HCT116 (cell line): ENCODE measurements at regions not wholly inside any gene's neighbourhood (a gene's known extent, or its start where the extent isn't known, plus 50 kb on each side); places are given as distances from the start of the nearest gene placed in this dataset.

ENCODE experiments used
- ATAC-seq: fragments of 200-7000 bp; cut with Tn5 transposase; 2 replicates; pipeline ENCODE4 v1.9.1; 2020; ENCODE audit warnings: mild to moderate bottlenecking, moderate library complexity
- BruUV-seq: library from RNA; stranded (reverse); fragments of 400-500 nt; replicated peaks from 2 replicates; lab custom pipeline; 2021; lab: Mats Ljungman, UMichigan
- CTCF ChIA-PET: fragments of 300-600 bp; sonication (Branson Sonifier 250); formaldehyde crosslinking; loops from one replicate; lab custom pipeline; 2021; ENCODE audit warnings: antibody characterized with exemption; lab: Charles Lee
- POLR2A ChIA-PET: fragments of 300-600, 350-600 bp; sonication (Branson Sonifier 250); formaldehyde crosslinking; loops from one replicate; lab custom pipeline; 2021; ENCODE audit warnings: antibody characterized with exemption; lab: Charles Lee
- RAD21 ChIA-PET, 2 experiments: fragments of 300-600 bp; sonication (Branson Sonifier 250); formaldehyde crosslinking; loops; one replicate each; lab custom pipeline; 2023; ENCODE audit warnings: low total read pairs in 2 of 2; ENCODE audit not compliant: uncharacterized antibody in 2 of 2, unreplicated experiment in 2 of 2, low non-redundant PET in 1 of 2; lab: Charles Lee
- DNase-seq: peaks from one replicate; pipeline ENCODE4 v3.0.0-alpha.2; 2010; ENCODE audit warnings: low read depth, low spot score
- H2AFZ ChIP-seq: fragments of 200-600 bp; shearing (Covaris generic), sonication (generic); 2 replicates; pipeline ENCODE4 v1.6.1; 2017; ENCODE audit warnings: low read depth, mixed run types, mixed read lengths, antibody characterized with exemption, low read length; ENCODE audit not compliant: poor library complexity, severe bottlenecking
- H3K27ac ChIP-seq: 2 replicates; pipeline ENCODE4 v1.5.1; 2012; ENCODE audit warnings: low read depth, low read length
- H3K27me3 ChIP-seq: fragments of 200-600 bp; sonication (generic); 2 replicates; pipeline ENCODE4 v1.6.1; 2016; ENCODE audit warnings: mixed run types, low read length, mixed read lengths; ENCODE audit not compliant: insufficient read depth
- H3K36me3 ChIP-seq, 2 experiments: fragments of 200-500 bp in 1 of 2; fragments of 200-600 bp in 1 of 2; sonication (Bioruptor generic) in 1 of 2; sonication (generic) in 1 of 2; 2 replicates each; pipeline versions ENCODE4 v1.5.1 to v1.6.1; 2014 to 2016; ENCODE audit warnings: low read length in 2 of 2, inconsistent platforms in 1 of 2, mixed read lengths in 1 of 2, mixed run types in 1 of 2; ENCODE audit not compliant: insufficient read depth in 2 of 2, control insufficient read depth in 1 of 2
- H3K4me1 ChIP-seq, 2 experiments: fragments of 200-600 bp in 1 of 2; sonication (generic) in 1 of 2; 2 replicates each; pipeline versions ENCODE4 v1.5.1 to v1.6.1; 2012 to 2017; ENCODE audit warnings: low read length in 2 of 2, inconsistent platforms in 1 of 2, mild to moderate bottlenecking in 1 of 2, mixed read lengths in 1 of 2, mixed run types in 1 of 2, moderate library complexity in 1 of 2; ENCODE audit not compliant: insufficient read depth in 2 of 2, control insufficient read depth in 1 of 2
- H3K4me2 ChIP-seq: fragments of 200-600 bp; sonication (generic); 2 replicates; pipeline ENCODE4 v1.6.1; 2017; ENCODE audit warnings: mixed run types, low read length, mixed read lengths
- H3K4me3 ChIP-seq, 2 experiments: fragments of 200-600 bp in 1 of 2; sonication (generic) in 1 of 2; replicated peaks in 1 of 2; 2 replicates each; pipeline ENCODE4 v1.5.1; 2011 to 2016; ENCODE audit warnings: low read length in 2 of 2, control low read depth in 1 of 2, low read depth in 1 of 2, mild to moderate bottlenecking in 1 of 2, mixed read lengths in 1 of 2, mixed run types in 1 of 2
- H3K79me2 ChIP-seq: fragments of 200-600 bp; sonication (generic); 2 replicates; pipeline ENCODE4 v1.6.1; 2017; ENCODE audit warnings: mild to moderate bottlenecking, mixed run types, low read length, moderate library complexity, mixed read lengths; ENCODE audit not compliant: insufficient read depth
- H3K9ac ChIP-seq: fragments of 200-600 bp; sonication (generic); 2 replicates; pipeline ENCODE4 v1.6.1; 2016; ENCODE audit warnings: low read length, mixed read lengths
- H3K9me2 ChIP-seq: fragments of 200-600 bp; sonication (generic), shearing (Covaris generic); 2 replicates; pipeline ENCODE4 v1.6.1; 2017; ENCODE audit warnings: mixed run types, mild to moderate bottlenecking, moderate library complexity; ENCODE audit not compliant: insufficient read depth
- H3K9me3 ChIP-seq, 2 experiments: fragments of 200-500 bp in 1 of 2; fragments of 200-600 bp in 1 of 2; sonication (Bioruptor generic) in 1 of 2; sonication (generic) in 1 of 2; 2 replicates each; pipeline ENCODE4 v1.6.1; 2014 to 2017; ENCODE audit warnings: low read length in 2 of 2, mixed read lengths in 2 of 2, inconsistent platforms in 1 of 2, low read depth in 1 of 2, mild to moderate bottlenecking in 1 of 2, mixed run types in 1 of 2, moderate library complexity in 1 of 2; ENCODE audit not compliant: control insufficient read depth in 1 of 2, insufficient read depth in 1 of 2
- H4K20me1 ChIP-seq: fragments of 200-600 bp; sonication (generic), shearing (Covaris generic); 2 replicates; pipeline ENCODE4 v1.6.1; 2017; ENCODE audit warnings: mixed run types, mild to moderate bottlenecking, moderate library complexity; ENCODE audit not compliant: insufficient read depth
- CBX3 ChIP-seq: IDR thresholded peaks from 2 replicates; pipeline ENCODE4 v1.6.1; 2012; ENCODE audit warnings: low read depth
- CEBPB ChIP-seq: IDR thresholded peaks from 2 replicates; pipeline ENCODE4 v1.6.1; 2012; ENCODE audit warnings: low read depth
- EGR1 ChIP-seq: IDR thresholded peaks from 2 replicates; pipeline ENCODE4 v1.6.1; 2012; ENCODE audit warnings: low read depth
- ELF1 ChIP-seq: IDR thresholded peaks from 2 replicates; pipeline ENCODE4 v1.6.1; 2012; ENCODE audit warnings: low read depth, borderline replicate concordance
- EZH2 ChIP-seq: fragments of 200-600 bp; sonication (generic); IDR thresholded peaks from 2 replicates; pipeline ENCODE4 v1.6.1; 2017; ENCODE audit warnings: antibody characterized with exemption, mixed run types
- FOSL1 ChIP-seq: IDR thresholded peaks from 2 replicates; pipeline ENCODE4 v1.6.1; 2012; ENCODE audit warnings: low read depth
- JUND ChIP-seq: IDR thresholded peaks from 2 replicates; pipeline ENCODE4 v1.6.1; 2012
- POLR2A ChIP-seq: IDR thresholded peaks from 2 replicates; pipeline ENCODE4 v1.7.0; 2011; ENCODE audit warnings: borderline replicate concordance; ENCODE audit not compliant: insufficient read depth, insufficient read length; ENCODE audit errors: extremely low read depth
- RAD21 ChIP-seq: IDR thresholded peaks from 2 replicates; pipeline ENCODE4 v1.6.1; 2012; ENCODE audit warnings: low read depth, mild to moderate bottlenecking
- SP1 ChIP-seq: IDR thresholded peaks from 2 replicates; pipeline ENCODE4 v1.6.1; 2012; ENCODE audit warnings: low read depth
- SRF ChIP-seq: IDR thresholded peaks from 2 replicates; pipeline ENCODE4 v1.6.1; 2012; ENCODE audit warnings: low read depth
- TCF7L2 ChIP-seq: IDR thresholded peaks from 2 replicates; pipeline ENCODE4 v1.7.0; 2011; ENCODE audit warnings: borderline replicate concordance, inconsistent platforms; ENCODE audit not compliant: insufficient read depth, insufficient read length; ENCODE audit errors: extremely low read depth
- YY1 ChIP-seq: IDR thresholded peaks from 2 replicates; pipeline ENCODE4 v1.6.1; 2011; ENCODE audit warnings: low read length, low read depth, moderate library complexity, mild to moderate bottlenecking; ENCODE audit not compliant: insufficient replicate concordance; ENCODE audit errors: extremely low read depth
- ZFX ChIP-seq: fragments of 450-650 bp; IDR thresholded peaks from 2 replicates; pipeline ENCODE4 v1.6.1; 2017
- ZNF274 ChIP-seq: fragments of 200-500 bp; sonication (Bioruptor generic); IDR thresholded peaks from 2 replicates; pipeline ENCODE4 v1.6.1; 2014; ENCODE audit warnings: mild to moderate bottlenecking, low read depth, low read length, inconsistent platforms
- intact Hi-C: fragments of 100-400 bp; cut with micrococcal nuclease; formaldehyde crosslinking; loops from 2 replicates; pipeline ENCODE4 v1.10.0; 2022
- TF ChIP-seq, protein P1 (sequence below): IDR thresholded peaks from 2 replicates; pipeline ENCODE4 v1.6.1; 2012; ENCODE audit warnings: low read depth
- TF ChIP-seq, protein P2 (sequence below): IDR thresholded peaks from 2 replicates; pipeline ENCODE4 v1.6.1; 2012
- TF ChIP-seq, protein P3 (sequence below): IDR thresholded peaks from 2 replicates; pipeline ENCODE4 v1.6.1; 2012
- TF ChIP-seq, protein P4 (sequence below), 3 experiments: fragments of 200-600 bp in 1 of 3; sonication (generic) in 1 of 3; IDR thresholded peaks in 2 of 3; conservative IDR thresholded peaks in 1 of 3; 2 replicates each; pipeline ENCODE4 v1.5.1; 2012 to 2017; ENCODE audit warnings: low read depth in 2 of 3, low read length in 2 of 3, antibody characterized with exemption in 1 of 3, borderline replicate concordance in 1 of 3, control low read depth in 1 of 3, mild to moderate bottlenecking in 1 of 3, mixed read lengths in 1 of 3, mixed run types in 1 of 3, moderate library complexity in 1 of 3; ENCODE audit not compliant: insufficient read depth in 1 of 3

DNA sequence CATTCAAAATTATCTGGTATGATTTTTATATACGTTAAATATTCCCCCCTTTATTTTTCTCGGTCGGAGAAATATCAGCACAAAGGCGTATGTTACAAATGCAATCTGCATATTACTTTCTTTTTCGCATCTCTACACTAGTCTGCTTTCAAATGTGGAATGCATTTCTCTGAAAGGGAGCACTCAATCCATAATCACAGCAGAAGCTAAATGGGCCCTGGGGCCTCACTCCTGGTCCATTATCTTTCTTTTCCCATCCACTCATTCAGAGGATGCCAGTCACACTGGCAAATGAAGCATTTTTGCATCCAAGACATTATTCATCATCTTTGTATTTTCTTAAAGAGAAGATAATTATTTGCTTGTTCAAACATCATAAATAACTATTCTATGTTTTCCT is 295.2 kb upstream of the LRP1B start (continued):
- TF ChIP-seq, protein P1, sequence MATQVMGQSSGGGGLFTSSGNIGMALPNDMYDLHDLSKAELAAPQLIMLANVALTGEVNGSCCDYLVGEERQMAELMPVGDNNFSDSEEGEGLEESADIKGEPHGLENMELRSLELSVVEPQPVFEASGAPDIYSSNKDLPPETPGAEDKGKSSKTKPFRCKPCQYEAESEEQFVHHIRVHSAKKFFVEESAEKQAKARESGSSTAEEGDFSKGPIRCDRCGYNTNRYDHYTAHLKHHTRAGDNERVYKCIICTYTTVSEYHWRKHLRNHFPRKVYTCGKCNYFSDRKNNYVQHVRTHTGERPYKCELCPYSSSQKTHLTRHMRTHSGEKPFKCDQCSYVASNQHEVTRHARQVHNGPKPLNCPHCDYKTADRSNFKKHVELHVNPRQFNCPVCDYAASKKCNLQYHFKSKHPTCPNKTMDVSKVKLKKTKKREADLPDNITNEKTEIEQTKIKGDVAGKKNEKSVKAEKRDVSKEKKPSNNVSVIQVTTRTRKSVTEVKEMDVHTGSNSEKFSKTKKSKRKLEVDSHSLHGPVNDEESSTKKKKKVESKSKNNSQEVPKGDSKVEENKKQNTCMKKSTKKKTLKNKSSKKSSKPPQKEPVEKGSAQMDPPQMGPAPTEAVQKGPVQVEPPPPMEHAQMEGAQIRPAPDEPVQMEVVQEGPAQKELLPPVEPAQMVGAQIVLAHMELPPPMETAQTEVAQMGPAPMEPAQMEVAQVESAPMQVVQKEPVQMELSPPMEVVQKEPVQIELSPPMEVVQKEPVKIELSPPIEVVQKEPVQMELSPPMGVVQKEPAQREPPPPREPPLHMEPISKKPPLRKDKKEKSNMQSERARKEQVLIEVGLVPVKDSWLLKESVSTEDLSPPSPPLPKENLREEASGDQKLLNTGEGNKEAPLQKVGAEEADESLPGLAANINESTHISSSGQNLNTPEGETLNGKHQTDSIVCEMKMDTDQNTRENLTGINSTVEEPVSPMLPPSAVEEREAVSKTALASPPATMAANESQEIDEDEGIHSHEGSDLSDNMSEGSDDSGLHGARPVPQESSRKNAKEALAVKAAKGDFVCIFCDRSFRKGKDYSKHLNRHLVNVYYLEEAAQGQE: no peak
- TF ChIP-seq, protein P2, sequence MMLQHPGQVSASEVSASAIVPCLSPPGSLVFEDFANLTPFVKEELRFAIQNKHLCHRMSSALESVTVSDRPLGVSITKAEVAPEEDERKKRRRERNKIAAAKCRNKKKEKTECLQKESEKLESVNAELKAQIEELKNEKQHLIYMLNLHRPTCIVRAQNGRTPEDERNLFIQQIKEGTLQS: no peak
- TF ChIP-seq ZFX (no peak), FOSL1 (no peak), EGR1 (no peak), ELF1 (no peak), JUND (no peak), SRF (no peak), RAD21 (no peak), CBX3 (no peak), TCF7L2 (no peak)

DNA sequence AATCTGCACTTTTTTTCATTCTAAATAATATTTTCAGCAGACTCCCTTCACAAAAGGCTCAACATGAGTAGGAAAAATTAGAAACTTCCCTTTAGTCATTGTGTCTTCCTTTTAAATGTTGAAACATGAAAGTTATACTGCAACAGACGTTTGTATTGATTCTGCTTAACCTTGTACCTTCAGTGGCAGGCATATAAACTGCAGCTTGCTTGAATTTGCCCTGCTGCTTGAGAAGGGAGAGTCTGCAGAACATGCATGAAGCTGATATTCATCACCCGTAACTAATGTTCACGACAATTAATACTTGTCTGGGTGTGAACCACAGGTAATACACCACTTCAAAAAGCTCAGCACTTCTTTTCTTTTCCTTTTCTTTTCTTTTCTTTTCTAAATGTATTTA is 294.7 kb upstream of the LRP1B start:
- no peaks in the 10 kb centered on the region for H3K27me3 ChIP-seq
- intact Hi-C loops: no loop called here
- H3K27ac ChIP-seq: no peak overlapping the region
- ATAC-seq (no peak), DNase-seq (no peak)
- ChIA-PET CTCF (no interaction called here), RAD21 (no interaction called here), POLR2A (no interaction called here)
- H3K9ac ChIP-seq: no peak overlapping the region
- no peak overlapping the region for H3K4me3 ChIP-seq
- no peak overlapping the region for H3K4me2 ChIP-seq
- no peak overlapping the region for H2AFZ ChIP-seq
- H3K36me3 ChIP-seq: no peaks in the 10 kb centered on the region
- H3K4me1 ChIP-seq: no peaks in the 10 kb centered on the region
- no TSS peak for BruUV-seq
- H3K79me2 ChIP-seq: no peaks in the 10 kb centered on the region
- H4K20me1 ChIP-seq: no peaks in the 10 kb centered on the region
- H3K9me3 ChIP-seq: no peaks in the 10 kb centered on the region
- H3K9me2 ChIP-seq: no peaks in the 10 kb centered on the region
- TF ChIP-seq ZFX (no peak), JUND (no peak), CBX3 (no peak), SRF (no peak), ZNF274 (no peak), EZH2 (no peak), POLR2A (no peak), SP1 (no peak), FOSL1 (no peak), RAD21 (no peak), YY1 (no peak), ELF1 (no peak), CEBPB (no peak)
- TF ChIP-seq, protein P3, sequence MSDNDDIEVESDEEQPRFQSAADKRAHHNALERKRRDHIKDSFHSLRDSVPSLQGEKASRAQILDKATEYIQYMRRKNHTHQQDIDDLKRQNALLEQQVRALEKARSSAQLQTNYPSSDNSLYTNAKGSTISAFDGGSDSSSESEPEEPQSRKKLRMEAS: no peak
- TF ChIP-seq, protein P4, sequence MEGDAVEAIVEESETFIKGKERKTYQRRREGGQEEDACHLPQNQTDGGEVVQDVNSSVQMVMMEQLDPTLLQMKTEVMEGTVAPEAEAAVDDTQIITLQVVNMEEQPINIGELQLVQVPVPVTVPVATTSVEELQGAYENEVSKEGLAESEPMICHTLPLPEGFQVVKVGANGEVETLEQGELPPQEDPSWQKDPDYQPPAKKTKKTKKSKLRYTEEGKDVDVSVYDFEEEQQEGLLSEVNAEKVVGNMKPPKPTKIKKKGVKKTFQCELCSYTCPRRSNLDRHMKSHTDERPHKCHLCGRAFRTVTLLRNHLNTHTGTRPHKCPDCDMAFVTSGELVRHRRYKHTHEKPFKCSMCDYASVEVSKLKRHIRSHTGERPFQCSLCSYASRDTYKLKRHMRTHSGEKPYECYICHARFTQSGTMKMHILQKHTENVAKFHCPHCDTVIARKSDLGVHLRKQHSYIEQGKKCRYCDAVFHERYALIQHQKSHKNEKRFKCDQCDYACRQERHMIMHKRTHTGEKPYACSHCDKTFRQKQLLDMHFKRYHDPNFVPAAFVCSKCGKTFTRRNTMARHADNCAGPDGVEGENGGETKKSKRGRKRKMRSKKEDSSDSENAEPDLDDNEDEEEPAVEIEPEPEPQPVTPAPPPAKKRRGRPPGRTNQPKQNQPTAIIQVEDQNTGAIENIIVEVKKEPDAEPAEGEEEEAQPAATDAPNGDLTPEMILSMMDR (IDR thresholded peaks at IDR 0.05 in 2 of 3, conservative IDR thresholded peaks at IDR 0.05 in 1 of 3; ENCODE audit: borderline replicate concordance in 1 of 3, insufficient read depth in 1 of 3, low read depth in 2 of 3, low read length in 2 of 3): no peak
